ENCODE measurements at regions not wholly inside any gene's neighbourhood (a gene's known extent, or its start where the extent isn't known, plus 50 kb on each side); places are given as distances from the start of the nearest gene placed in this dataset.

DNA sequence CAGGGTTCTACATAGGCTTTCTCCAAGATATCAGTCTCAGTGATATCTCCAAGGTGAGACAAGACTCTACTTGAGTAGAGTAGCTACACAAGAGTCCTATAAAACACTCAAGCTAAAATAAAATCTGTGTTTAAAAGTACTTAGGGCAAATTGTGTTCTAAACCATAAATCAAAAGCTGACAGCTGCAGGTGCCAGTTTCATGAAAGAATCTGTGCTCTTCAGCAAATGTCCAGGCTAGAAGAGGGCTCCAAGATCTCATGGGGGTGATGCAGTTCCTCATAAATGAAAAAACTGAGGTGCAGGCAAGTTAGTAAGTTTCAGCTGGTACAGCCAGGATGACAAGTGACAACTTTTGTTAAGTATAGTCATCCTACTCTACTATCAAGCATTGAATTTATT lies 142.8 kb upstream of the TNPO1 start:
- Histone ChIP-seq H3K27me3 (no peaks in the 10 kb centered on the region), H3K4me2 (no peak overlapping the region), H3K27ac (no peak overlapping the region), H3K9me3 (peaks cover 6% of the 10 kb centered on the region), H3K4me3 (no peak overlapping the region), H3K9ac (no peak overlapping the region), H3K36me3 (no peaks in the 10 kb centered on the region), H3K4me1 (no peaks in the 10 kb centered on the region), H4K20me1 (no peaks in the 10 kb centered on the region)
- no peak for TF ChIP-seq Cebpa-rat (IDR thresholded peaks at IDR 0.05)

DNA sequence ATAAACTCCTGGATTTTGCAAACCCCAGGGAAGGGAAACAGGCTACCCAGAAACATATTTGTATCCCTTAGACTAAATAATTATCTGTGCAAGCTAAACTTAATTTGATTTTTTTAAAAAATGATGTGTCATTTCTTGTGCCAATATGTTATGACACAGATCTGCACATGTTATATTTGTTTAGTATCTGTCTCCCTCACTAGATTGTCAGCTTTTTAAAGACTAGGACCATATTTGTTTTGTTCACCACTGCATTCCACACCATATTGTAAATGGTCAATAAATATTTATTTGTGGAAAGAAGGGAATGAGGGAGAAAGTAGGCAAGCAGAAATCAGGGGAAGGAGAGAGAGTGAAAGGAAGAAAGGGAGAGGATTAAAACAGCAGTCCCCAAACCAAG lies 143.3 kb upstream of the TNPO1 start:
- H3K27me3 ChIP-seq, result no peaks in the 10 kb centered on the region
- H3K4me3 ChIP-seq, result no peak overlapping the region
- H3K27ac ChIP-seq, result no peak overlapping the region
- H3K4me2 ChIP-seq, result no peak overlapping the region
- no peaks in the 10 kb centered on the region for H3K4me1 ChIP-seq
- H4K20me1 ChIP-seq, result no peaks in the 10 kb centered on the region
- peaks cover 6% of the 10 kb centered on the region for H3K9me3 ChIP-seq
- H3K36me3 ChIP-seq, result no peaks in the 10 kb centered on the region
- TF ChIP-seq Cebpa-rat (IDR thresholded peaks at IDR 0.05), result no peak
- no peak overlapping the region for H3K9ac ChIP-seq

- Histone ChIP-seq H3K27ac (no peak overlapping the region), H3K4me1 (no peaks in the 10 kb centered on the region), H4K20me1 (no peaks in the 10 kb centered on the region), H3K4me3 (no peak overlapping the region), H3K36me3 (no peaks in the 10 kb centered on the region), H3K9me3 (no peaks in the 10 kb centered on the region), H3K9ac (no peak overlapping the region), H3K4me2 (no peak overlapping the region), H3K27me3 (no peaks in the 10 kb centered on the region)
- TF ChIP-seq Cebpa-rat (IDR thresholded peaks at IDR 0.05), result no peak
These were observed 148.8 kb upstream of the TNPO1 start for GRCh38 chr5:72667708-72668107.

GRCh38 chr5:72662936-72663335 lies 153.5 kb upstream of the TNPO1 start:
- Histone ChIP-seq H3K4me2 (no peak overlapping the region), H3K9me3 (no peaks in the 10 kb centered on the region), H3K27me3 (no peaks in the 10 kb centered on the region), H3K4me1 (no peaks in the 10 kb centered on the region), H3K4me3 (no peak overlapping the region), H3K27ac (no peak overlapping the region), H3K9ac (no peak overlapping the region), H3K36me3 (no peaks in the 10 kb centered on the region), H4K20me1 (no peaks in the 10 kb centered on the region)
- TF ChIP-seq Cebpa-rat (IDR thresholded peaks at IDR 0.05), result no peak

GRCh38 chr5:72662305-72662704 lies 154.2 kb upstream of the TNPO1 start:
- no peaks in the 10 kb centered on the region for H4K20me1 ChIP-seq
- H3K27ac ChIP-seq, result no peak overlapping the region
- H3K4me1 ChIP-seq, result no peaks in the 10 kb centered on the region
- H3K4me2 ChIP-seq, result no peak overlapping the region
- H3K9ac ChIP-seq, result no peak overlapping the region
- no peaks in the 10 kb centered on the region for H3K9me3 ChIP-seq
- no peak overlapping the region for H3K4me3 ChIP-seq
- H3K36me3 ChIP-seq, result no peaks in the 10 kb centered on the region
- H3K27me3 ChIP-seq, result no peaks in the 10 kb centered on the region
- TF ChIP-seq Cebpa-rat (IDR thresholded peaks at IDR 0.05), result no peak

DNA sequence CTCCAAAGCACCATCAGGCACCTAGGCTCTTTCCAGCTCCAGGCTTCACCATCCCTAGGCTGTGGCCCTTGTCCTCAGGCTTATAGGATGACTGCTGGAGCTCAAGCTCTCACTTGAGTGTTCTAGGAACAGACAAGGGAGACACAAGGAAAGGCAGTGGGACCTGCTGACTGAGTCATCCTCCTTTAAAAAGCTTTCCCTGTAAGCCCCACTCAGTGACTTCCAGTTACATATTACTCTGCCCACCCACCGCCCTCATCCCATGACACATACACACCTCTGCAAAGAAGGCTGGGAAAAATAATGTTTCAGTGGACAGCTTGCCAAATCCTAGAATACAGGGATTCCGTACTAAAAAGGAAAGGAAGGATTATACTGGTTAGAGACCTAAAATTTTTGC lies 154.2 kb upstream of the ZNF366 start:
- Histone ChIP-seq H3K27ac (no peak overlapping the region), H3K27me3 (no peaks in the 10 kb centered on the region), H3K36me3 (no peaks in the 10 kb centered on the region), H4K20me1 (no peaks in the 10 kb centered on the region), H3K4me1 (no peaks in the 10 kb centered on the region), H3K4me3 (no peak overlapping the region), H3K9ac (no peak overlapping the region), H3K4me2 (no peak overlapping the region), H3K9me3 (no peaks in the 10 kb centered on the region)
- no peak for TF ChIP-seq Cebpa-rat (IDR thresholded peaks at IDR 0.05)

- no peaks in the 10 kb centered on the region for H3K27me3 ChIP-seq
- no peak overlapping the region for H3K4me3 ChIP-seq
- H3K9ac ChIP-seq, result no peak overlapping the region
- H3K36me3 ChIP-seq, result no peaks in the 10 kb centered on the region
- TF ChIP-seq Cebpa-rat (IDR thresholded peaks at IDR 0.05), result no peak
- no peaks in the 10 kb centered on the region for H3K4me1 ChIP-seq
- no peak overlapping the region for H3K27ac ChIP-seq
- H3K4me2 ChIP-seq, result no peak overlapping the region
- no peaks in the 10 kb centered on the region for H3K9me3 ChIP-seq
- no peaks in the 10 kb centered on the region for H4K20me1 ChIP-seq
These were observed 152.5 kb upstream of the ZNF366 start for GRCh38 chr5:72659726-72660125.

- H3K4me3 ChIP-seq, result no peak overlapping the region
- H3K9me3 ChIP-seq, result no peaks in the 10 kb centered on the region
- no peak overlapping the region for H3K4me2 ChIP-seq
- TF ChIP-seq Cebpa-rat (IDR thresholded peaks at IDR 0.05), result no peak
- H3K36me3 ChIP-seq, result no peaks in the 10 kb centered on the region
- H3K4me1 ChIP-seq, result no peaks in the 10 kb centered on the region
- H3K27ac ChIP-seq, result no peak overlapping the region
- H3K27me3 ChIP-seq, result no peaks in the 10 kb centered on the region
- no peaks in the 10 kb centered on the region for H4K20me1 ChIP-seq
- H3K9ac ChIP-seq, result no peak overlapping the region
These were observed 151.7 kb upstream of the ZNF366 start for GRCh38 chr5:72658761-72659540.

GRCh38 chr5:72658161-72658560 lies 151.0 kb upstream of the ZNF366 start:
- no peaks in the 10 kb centered on the region for H3K27me3 ChIP-seq
- H3K9me3 ChIP-seq, result no peaks in the 10 kb centered on the region
- H4K20me1 ChIP-seq, result no peaks in the 10 kb centered on the region
- H3K9ac ChIP-seq, result no peak overlapping the region
- H3K4me1 ChIP-seq, result no peaks in the 10 kb centered on the region
- H3K27ac ChIP-seq, result no peak overlapping the region
- H3K36me3 ChIP-seq, result no peaks in the 10 kb centered on the region
- H3K4me2 ChIP-seq, result no peak overlapping the region
- no peak for TF ChIP-seq Cebpa-rat (IDR thresholded peaks at IDR 0.05)
- no peak overlapping the region for H3K4me3 ChIP-seq

GRCh38 chr5:72656756-72657513 lies 149.7 kb upstream of the ZNF366 start:
- TF ChIP-seq Cebpa-rat (IDR thresholded peaks at IDR 0.05), result no peak
- H3K9me3 ChIP-seq, result no peaks in the 10 kb centered on the region

More at GRCh38 chr5:72656756-72657513, 149.7 kb upstream of the ZNF366 start:
- Histone ChIP-seq H3K9ac (no peak overlapping the region), H3K4me2 (no peak overlapping the region), H4K20me1 (no peaks in the 10 kb centered on the region), H3K27me3 (no peaks in the 10 kb centered on the region), H3K4me1 (no peaks in the 10 kb centered on the region), H3K36me3 (no peaks in the 10 kb centered on the region), H3K4me3 (no peak overlapping the region), H3K27ac (no peak overlapping the region)
